Smooth muscle cell (in vitro differentiated cells): ENCODE measurements at regions not wholly inside any gene's neighbourhood (a gene's known extent, or its start where the extent isn't known, plus 50 kb on each side); places are given as distances from the start of the nearest gene placed in this dataset.
A peak's percentile ranks its signal among the peaks of the same experiment; 100 is the strongest.
"Not testable (repeated sequence)": the region's sequence is repeated elsewhere in the genome, so short reads cannot be mapped to it uniquely, and the experiment has no call there.

Experiments used
- DNase-seq: peaks from one replicate; lab custom pipeline; 2025; ENCODE audit not compliant: unreplicated experiment; lab: John Stamatoyannopoulos, UW
- H2AFZ ChIP-seq: fragments of 200-600 bp; sonication (generic); 2 replicates; pipeline ENCODE4 v1.6.0; 2016; ENCODE audit warnings: antibody characterized with exemption, low read depth, mild to moderate bottlenecking
- H3F3A ChIP-seq: fragments of 200-600 bp; sonication (generic); 2 replicates; pipeline ENCODE4 v1.6.0; 2017; ENCODE audit warnings: antibody characterized with exemption, low read depth
- H3K27ac ChIP-seq: fragments of 200-600 bp; sonication (generic); 2 replicates; pipeline ENCODE4 v1.5.1; 2016; ENCODE audit warnings: low read depth, mild to moderate bottlenecking
- H3K27me3 ChIP-seq: fragments of 200-600 bp; sonication (generic); 2 replicates; pipeline ENCODE4 v1.6.1; 2016; ENCODE audit warnings: low read depth, mild to moderate bottlenecking
- H3K36me3 ChIP-seq: fragments of 200-600 bp; sonication (generic); 2 replicates; pipeline ENCODE4 v1.5.1; 2016; ENCODE audit warnings: low read depth
- H3K4me1 ChIP-seq: fragments of 200-600 bp; sonication (generic); 2 replicates; pipeline ENCODE4 v1.5.1; 2016; ENCODE audit warnings: low read depth
- H3K4me2 ChIP-seq: fragments of 200-600 bp; sonication (generic); 2 replicates; pipeline ENCODE4 v1.6.0; 2016; ENCODE audit warnings: mild to moderate bottlenecking
- H3K4me3 ChIP-seq: fragments of 200-600 bp; sonication (generic); 2 replicates; pipeline ENCODE4 v1.5.1; 2016; ENCODE audit warnings: mild to moderate bottlenecking
- H3K79me2 ChIP-seq: fragments of 200-600 bp; sonication (generic); 2 replicates; pipeline ENCODE4 v1.6.0; 2016; ENCODE audit warnings: low read depth, mild to moderate bottlenecking
- H3K9ac ChIP-seq: fragments of 200-600 bp; sonication (generic); 2 replicates; pipeline ENCODE4 v1.6.0; 2016; ENCODE audit warnings: low read depth
- H3K9me3 ChIP-seq: fragments of 200-600 bp; sonication (generic); replicated peaks from 2 replicates; pipeline ENCODE4 v1.5.1; 2016; ENCODE audit warnings: low read depth
- H4K20me1 ChIP-seq: fragments of 200-600 bp; sonication (generic); 2 replicates; pipeline ENCODE4 v1.6.0; 2016; ENCODE audit warnings: low read depth
- WGBS: methylation state at CpG from one replicate; pipeline ENCODE4 v1.1.7; 2016; ENCODE audit warnings: low lambda C conversion rate; 5-methylcytosine and 5-hydroxymethylcytosine counted together
- TF ChIP-seq, protein P1 (sequence below): fragments of 200-600 bp; sonication (generic); IDR thresholded peaks from 2 replicates; pipeline ENCODE4 v1.5.1; 2017; ENCODE audit warnings: borderline replicate concordance, mild to moderate bottlenecking, antibody characterized with exemption; ENCODE audit not compliant: insufficient read depth, poor library complexity, severe bottlenecking

- no peaks in the 10 kb centered on the region for H3K9me3 ChIP-seq
- peak overlapping the region; percentile 67 for H3K9ac ChIP-seq
- H3K4me3 ChIP-seq: peak overlapping the region; percentile 61
- no peaks in the 10 kb centered on the region for H3K36me3 ChIP-seq
- TF ChIP-seq, protein P1, sequence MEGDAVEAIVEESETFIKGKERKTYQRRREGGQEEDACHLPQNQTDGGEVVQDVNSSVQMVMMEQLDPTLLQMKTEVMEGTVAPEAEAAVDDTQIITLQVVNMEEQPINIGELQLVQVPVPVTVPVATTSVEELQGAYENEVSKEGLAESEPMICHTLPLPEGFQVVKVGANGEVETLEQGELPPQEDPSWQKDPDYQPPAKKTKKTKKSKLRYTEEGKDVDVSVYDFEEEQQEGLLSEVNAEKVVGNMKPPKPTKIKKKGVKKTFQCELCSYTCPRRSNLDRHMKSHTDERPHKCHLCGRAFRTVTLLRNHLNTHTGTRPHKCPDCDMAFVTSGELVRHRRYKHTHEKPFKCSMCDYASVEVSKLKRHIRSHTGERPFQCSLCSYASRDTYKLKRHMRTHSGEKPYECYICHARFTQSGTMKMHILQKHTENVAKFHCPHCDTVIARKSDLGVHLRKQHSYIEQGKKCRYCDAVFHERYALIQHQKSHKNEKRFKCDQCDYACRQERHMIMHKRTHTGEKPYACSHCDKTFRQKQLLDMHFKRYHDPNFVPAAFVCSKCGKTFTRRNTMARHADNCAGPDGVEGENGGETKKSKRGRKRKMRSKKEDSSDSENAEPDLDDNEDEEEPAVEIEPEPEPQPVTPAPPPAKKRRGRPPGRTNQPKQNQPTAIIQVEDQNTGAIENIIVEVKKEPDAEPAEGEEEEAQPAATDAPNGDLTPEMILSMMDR: no peak
- no peaks in the 10 kb centered on the region for H4K20me1 ChIP-seq
- peak overlapping the region; percentile 59 for H3K27ac ChIP-seq
- no peaks in the 10 kb centered on the region for H3K79me2 ChIP-seq
- no peaks in the 10 kb centered on the region for H3K4me1 ChIP-seq
- H3K27me3 ChIP-seq: no peaks in the 10 kb centered on the region
- no peaks in the 10 kb centered on the region for H3F3A ChIP-seq
- peak overlapping the region; percentile 91 for H3K4me2 ChIP-seq
- WGBS: 2% methylated on average over 25 of the region's 56 CpGs
- peak; percentile 90 for DNase-seq
- H2AFZ ChIP-seq: peak overlapping the region; percentile 99
These were observed 90.0 kb upstream of the DRD5 start for GRCh38 chr4:9691238-9692065.

GRCh38 chr4:9692791-9693491, 88.5 kb upstream of the DRD5 start:
- H3K27me3 ChIP-seq, H2AFZ ChIP-seq, H3F3A ChIP-seq, H3K4me2 ChIP-seq, H3K27ac ChIP-seq, H3K4me1 ChIP-seq, H3K4me3 ChIP-seq, H3K79me2 ChIP-seq, H3K36me3 ChIP-seq, H3K9ac ChIP-seq, DNase-seq, H4K20me1 ChIP-seq, H3K9me3 ChIP-seq: not testable (repeated sequence)
- 92% methylated on average over 5 of the region's 5 CpGs for WGBS

GRCh38 chr4:9694403-9694802, 87.0 kb upstream of the DRD5 start:
- H3K27ac ChIP-seq, H3K4me3 ChIP-seq, H4K20me1 ChIP-seq, H3K4me2 ChIP-seq, H3K27me3 ChIP-seq, H3K79me2 ChIP-seq, H3K4me1 ChIP-seq, H2AFZ ChIP-seq, H3K36me3 ChIP-seq, H3K9me3 ChIP-seq, H3K9ac ChIP-seq, H3F3A ChIP-seq, DNase-seq: not testable (repeated sequence)
- whole genome bisulfite sequencing: 87% methylated on average over 7 of the region's 7 CpGs

GRCh38 chr4:9695994-9696393, 85.4 kb upstream of the DRD5 start:
- H3K27me3 ChIP-seq, H3K27ac ChIP-seq, H4K20me1 ChIP-seq, H3K36me3 ChIP-seq, H3K79me2 ChIP-seq, H3K4me1 ChIP-seq, H2AFZ ChIP-seq, H3K9me3 ChIP-seq, H3K4me3 ChIP-seq, DNase-seq, H3K4me2 ChIP-seq, H3K9ac ChIP-seq, H3F3A ChIP-seq: not testable (repeated sequence)
- TF ChIP-seq, protein P1: peak; percentile 29
- 61% methylated on average over 4 of the region's 4 CpGs for WGBS

- H3K4me1 ChIP-seq, H3K9ac ChIP-seq, H3K9me3 ChIP-seq, H4K20me1 ChIP-seq, H3F3A ChIP-seq, H3K4me3 ChIP-seq, H3K27me3 ChIP-seq, H2AFZ ChIP-seq, H3K79me2 ChIP-seq, H3K36me3 ChIP-seq, H3K4me2 ChIP-seq, DNase-seq, H3K27ac ChIP-seq: not testable (repeated sequence)
- 88% methylated on average over 5 of the region's 5 CpGs for WGBS
These were observed 84.9 kb upstream of the DRD5 start for GRCh38 chr4:9696561-9696960.

DNA sequence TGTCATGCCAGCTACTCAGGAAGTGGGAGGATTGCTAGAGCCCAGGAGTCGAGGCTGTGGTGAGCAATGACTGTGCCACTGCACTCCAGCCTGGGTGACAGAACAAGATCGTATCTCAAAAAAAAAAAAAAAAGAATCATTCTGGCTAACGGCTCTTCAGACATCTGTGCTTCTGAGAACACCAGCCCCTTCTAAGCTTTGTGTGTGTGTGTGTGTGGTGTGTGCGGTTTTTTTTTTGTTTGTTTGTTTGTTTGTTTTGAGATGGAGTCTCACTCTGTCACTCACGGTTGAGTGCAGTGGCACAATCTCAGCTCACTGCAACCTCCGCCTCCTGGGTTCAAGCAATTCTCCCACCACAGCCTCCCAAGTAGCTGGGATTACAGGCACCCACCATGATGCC, 79.4 kb upstream of the DRD5 start:
- H3K4me2 ChIP-seq, DNase-seq, H3K9ac ChIP-seq, H3K27ac ChIP-seq, H3K36me3 ChIP-seq, H3K4me3 ChIP-seq, H3K9me3 ChIP-seq, H3K79me2 ChIP-seq, H3K27me3 ChIP-seq, H3F3A ChIP-seq, H3K4me1 ChIP-seq, H2AFZ ChIP-seq, H4K20me1 ChIP-seq: not testable (repeated sequence)
- 93% methylated on average over 6 of the region's 6 CpGs for WGBS

GRCh38 chr4:9702696-9703095, 78.7 kb upstream of the DRD5 start:
- not testable (repeated sequence) for H3K4me1 ChIP-seq, H2AFZ ChIP-seq, H3K9me3 ChIP-seq, DNase-seq, H3K4me3 ChIP-seq, H3K79me2 ChIP-seq, H3K4me2 ChIP-seq, H4K20me1 ChIP-seq, H3K27me3 ChIP-seq, H3K36me3 ChIP-seq, H3F3A ChIP-seq, H3K9ac ChIP-seq, H3K27ac ChIP-seq
- WGBS: 96% methylated on average over 9 of the region's 9 CpGs
